ENCODE measurements at regions not wholly inside any gene's neighbourhood (a gene's known extent, or its start where the extent isn't known, plus 50 kb on each side); places are given as distances from the start of the nearest gene placed in this dataset.

GRCh38 chr10:55227967-55228366, 426.9 kb upstream of the PCDH15 start (continued):
- TF ChIP-seq E2F1 (CRISPR knock-in tag; IDR thresholded peaks at IDR 0.05) (no peak), IRF1 (CRISPR knock-in tag; IDR thresholded peaks at IDR 0.05) (no peak), KAT7 (CRISPR knock-in tag; IDR thresholded peaks at IDR 0.05; ENCODE audit: borderline replicate concordance) (no peak), PRRX2 (CRISPR knock-in tag; IDR thresholded peaks at IDR 0.05) (no peak), FOXP1 (CRISPR knock-in tag; IDR thresholded peaks at IDR 0.05; ENCODE audit: borderline replicate concordance) (no peak), HMGA2 (CRISPR knock-in tag; IDR thresholded peaks at IDR 0.05) (no peak)

- no peak overlapping the region for H3K4me3 Mint-ChIP-seq
- ATAC-seq (no peak), DNase-seq (ENCODE audit: low spot score) (no peak)
- ChIA-PET CTCF (no interaction called here), POLR2A (no interaction called here)
- no peaks in the 10 kb centered on the region for H3K4me1 Mint-ChIP-seq
- TF ChIP-seq SP1 (CRISPR knock-in tag; conservative IDR thresholded peaks at IDR 0.05) (no peak), TCF7 (CRISPR knock-in tag; IDR thresholded peaks at IDR 0.05; ENCODE audit: low read depth) (no peak), ZBTB21 (CRISPR knock-in tag; IDR thresholded peaks at IDR 0.05; ENCODE audit: borderline replicate concordance) (no peak)
- no peak overlapping the region for H3K27ac Mint-ChIP-seq
- no peaks in the 10 kb centered on the region for H3K27me3 Mint-ChIP-seq (ENCODE audit: low read depth)
- H3K9me3 Mint-ChIP-seq, result no peaks in the 10 kb centered on the region
- no peaks in the 10 kb centered on the region for H3K36me3 Mint-ChIP-seq
These were observed 423.2 kb upstream of the PCDH15 start for GRCh38 chr10:55224007-55224781.

DNA sequence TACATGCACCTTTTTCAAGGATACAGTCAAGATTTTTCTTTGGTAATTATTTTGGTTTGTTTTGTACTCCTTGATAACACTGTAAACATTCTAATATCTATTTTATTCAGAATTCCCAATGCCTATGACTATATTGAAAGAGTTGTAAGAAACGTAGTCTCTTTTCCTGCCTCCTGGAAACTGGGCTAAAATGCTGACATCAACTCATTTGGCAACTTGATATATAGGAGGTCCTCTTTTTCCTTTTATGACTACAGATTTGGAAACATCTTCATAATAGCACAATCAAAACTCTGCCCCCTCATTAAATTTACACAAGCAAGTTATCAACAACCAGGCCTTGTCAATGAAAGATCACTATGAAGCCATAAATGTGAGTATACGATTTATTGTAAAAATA, 422.3 kb upstream of the PCDH15 start:
- ChIA-PET POLR2A (no interaction called here), CTCF (no interaction called here)
- Mint-ChIP-seq H3K4me1 (no peaks in the 10 kb centered on the region), H3K27me3 (ENCODE audit: low read depth) (no peaks in the 10 kb centered on the region), H3K4me3 (no peak overlapping the region), H3K27ac (no peak overlapping the region), H3K9me3 (no peaks in the 10 kb centered on the region), H3K36me3 (no peaks in the 10 kb centered on the region)
- DNase-seq (ENCODE audit: low spot score) (no peak), ATAC-seq (no peak)
- TF ChIP-seq ZNF219 (CRISPR knock-in tag; IDR thresholded peaks at IDR 0.05; ENCODE audit: borderline replicate concordance), result no peak
- TF ChIP-seq ATF6 (CRISPR knock-in tag; IDR thresholded peaks at IDR 0.05), result no peak
- no peak for TF ChIP-seq MXD4 (CRISPR knock-in tag; IDR thresholded peaks at IDR 0.05; ENCODE audit: borderline replicate concordance)
- TF ChIP-seq, protein P1, sequence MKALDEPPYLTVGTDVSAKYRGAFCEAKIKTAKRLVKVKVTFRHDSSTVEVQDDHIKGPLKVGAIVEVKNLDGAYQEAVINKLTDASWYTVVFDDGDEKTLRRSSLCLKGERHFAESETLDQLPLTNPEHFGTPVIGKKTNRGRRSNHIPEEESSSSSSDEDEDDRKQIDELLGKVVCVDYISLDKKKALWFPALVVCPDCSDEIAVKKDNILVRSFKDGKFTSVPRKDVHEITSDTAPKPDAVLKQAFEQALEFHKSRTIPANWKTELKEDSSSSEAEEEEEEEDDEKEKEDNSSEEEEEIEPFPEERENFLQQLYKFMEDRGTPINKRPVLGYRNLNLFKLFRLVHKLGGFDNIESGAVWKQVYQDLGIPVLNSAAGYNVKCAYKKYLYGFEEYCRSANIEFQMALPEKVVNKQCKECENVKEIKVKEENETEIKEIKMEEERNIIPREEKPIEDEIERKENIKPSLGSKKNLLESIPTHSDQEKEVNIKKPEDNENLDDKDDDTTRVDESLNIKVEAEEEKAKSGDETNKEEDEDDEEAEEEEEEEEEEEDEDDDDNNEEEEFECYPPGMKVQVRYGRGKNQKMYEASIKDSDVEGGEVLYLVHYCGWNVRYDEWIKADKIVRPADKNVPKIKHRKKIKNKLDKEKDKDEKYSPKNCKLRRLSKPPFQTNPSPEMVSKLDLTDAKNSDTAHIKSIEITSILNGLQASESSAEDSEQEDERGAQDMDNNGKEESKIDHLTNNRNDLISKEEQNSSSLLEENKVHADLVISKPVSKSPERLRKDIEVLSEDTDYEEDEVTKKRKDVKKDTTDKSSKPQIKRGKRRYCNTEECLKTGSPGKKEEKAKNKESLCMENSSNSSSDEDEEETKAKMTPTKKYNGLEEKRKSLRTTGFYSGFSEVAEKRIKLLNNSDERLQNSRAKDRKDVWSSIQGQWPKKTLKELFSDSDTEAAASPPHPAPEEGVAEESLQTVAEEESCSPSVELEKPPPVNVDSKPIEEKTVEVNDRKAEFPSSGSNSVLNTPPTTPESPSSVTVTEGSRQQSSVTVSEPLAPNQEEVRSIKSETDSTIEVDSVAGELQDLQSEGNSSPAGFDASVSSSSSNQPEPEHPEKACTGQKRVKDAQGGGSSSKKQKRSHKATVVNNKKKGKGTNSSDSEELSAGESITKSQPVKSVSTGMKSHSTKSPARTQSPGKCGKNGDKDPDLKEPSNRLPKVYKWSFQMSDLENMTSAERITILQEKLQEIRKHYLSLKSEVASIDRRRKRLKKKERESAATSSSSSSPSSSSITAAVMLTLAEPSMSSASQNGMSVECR (CRISPR knock-in tag; IDR thresholded peaks at IDR 0.05; ENCODE audit: borderline replicate concordance), result no peak
- TF ChIP-seq ZBTB21 (CRISPR knock-in tag; IDR thresholded peaks at IDR 0.05; ENCODE audit: borderline replicate concordance), result no peak
- no peak for TF ChIP-seq CDX4 (CRISPR knock-in tag; IDR thresholded peaks at IDR 0.05; ENCODE audit: borderline replicate concordance)
- no peak for TF ChIP-seq NR3C1 (CRISPR knock-in tag; conservative IDR thresholded peaks at IDR 0.05; ENCODE audit: low read depth)
- TF ChIP-seq ZNF232 (CRISPR knock-in tag; IDR thresholded peaks at IDR 0.05), result no peak
- TF ChIP-seq, protein P2, sequence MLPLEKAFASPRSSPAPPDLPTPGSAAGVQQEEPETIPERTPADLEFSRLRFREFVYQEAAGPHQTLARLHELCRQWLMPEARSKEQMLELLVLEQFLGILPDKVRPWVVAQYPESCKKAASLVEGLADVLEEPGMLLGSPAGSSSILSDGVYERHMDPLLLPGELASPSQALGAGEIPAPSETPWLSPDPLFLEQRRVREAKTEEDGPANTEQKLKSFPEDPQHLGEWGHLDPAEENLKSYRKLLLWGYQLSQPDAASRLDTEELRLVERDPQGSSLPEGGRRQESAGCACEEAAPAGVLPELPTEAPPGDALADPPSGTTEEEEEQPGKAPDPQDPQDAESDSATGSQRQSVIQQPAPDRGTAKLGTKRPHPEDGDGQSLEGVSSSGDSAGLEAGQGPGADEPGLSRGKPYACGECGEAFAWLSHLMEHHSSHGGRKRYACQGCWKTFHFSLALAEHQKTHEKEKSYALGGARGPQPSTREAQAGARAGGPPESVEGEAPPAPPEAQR (CRISPR knock-in tag; IDR thresholded peaks at IDR 0.05), result no peak
- no peak for TF ChIP-seq IRF2 (CRISPR knock-in tag; IDR thresholded peaks at IDR 0.05; ENCODE audit: borderline replicate concordance, low read depth)
- TF ChIP-seq MAX (CRISPR knock-in tag; IDR thresholded peaks at IDR 0.05), result no peak
- TF ChIP-seq SMAD4 (CRISPR knock-in tag; IDR thresholded peaks at IDR 0.05), result no peak
- no peak for TF ChIP-seq MLX (CRISPR knock-in tag; IDR thresholded peaks at IDR 0.05)

Measured in WTC11 (cell line).